Panc1 (cell line): ENCODE measurements at regions not wholly inside any gene's neighbourhood (a gene's known extent, or its start where the extent isn't known, plus 50 kb on each side); places are given as distances from the start of the nearest gene placed in this dataset.
"Not testable (repeated sequence)": the region's sequence is repeated elsewhere in the genome, so short reads cannot be mapped to it uniquely, and the experiment has no call there.

Experiments used
- ATAC-seq: fragments of 200-7000 bp; cut with Tn5 transposase; 2 replicates; pipeline ENCODE4 v1.9.1; 2020; ENCODE audit warnings: mild to moderate bottlenecking, moderate library complexity
- BruUV-seq: library from RNA; stranded (reverse); fragments of 400-500 nt; replicated peaks from 2 replicates; lab custom pipeline; 2021; lab: Mats Ljungman, UMichigan
- CTCF ChIA-PET: fragments of 300-600 bp; sonication (Branson Sonifier 250); formaldehyde crosslinking; loops from one replicate; lab custom pipeline; 2022; ENCODE audit warnings: antibody characterized with exemption; lab: Charles Lee
- POLR2A ChIA-PET: fragments of 300-600 bp; sonication (Branson Sonifier 250); formaldehyde crosslinking; loops from one replicate; lab custom pipeline; 2022; ENCODE audit warnings: antibody characterized with exemption; lab: Charles Lee
- DNase-seq: peaks from one replicate; pipeline ENCODE4 v3.0.0-alpha.2; 2010; ENCODE audit warnings: low read depth, low spot score
- H3K27ac ChIP-seq: 2 replicates; pipeline ENCODE4 v1.5.1; 2011; ENCODE audit warnings: mild to moderate bottlenecking, low read length, inconsistent platforms
- H3K27me3 ChIP-seq: fragments of 200-500 bp; sonication (Bioruptor generic); 2 replicates; pipeline ENCODE4 v1.6.0; 2014; ENCODE audit warnings: low read length, inconsistent platforms; ENCODE audit not compliant: control insufficient read depth, insufficient read depth
- H3K36me3 ChIP-seq: fragments of 200-500 bp; sonication (Bioruptor generic); 2 replicates; pipeline ENCODE4 v1.5.1; 2014; ENCODE audit warnings: inconsistent platforms, mild to moderate bottlenecking, low read length, moderate library complexity; ENCODE audit not compliant: control insufficient read depth, insufficient read depth
- H3K4me1 ChIP-seq: 2 replicates; pipeline ENCODE4 v1.5.1; 2011; ENCODE audit warnings: inconsistent platforms, mild to moderate bottlenecking, low read length, moderate library complexity; ENCODE audit not compliant: control insufficient read depth, insufficient read depth
- H3K4me3 ChIP-seq, 2 experiments: 2 replicates each; pipeline ENCODE4 v1.5.1; 2011 to 2012; ENCODE audit warnings: low read depth in 2 of 2, low read length in 2 of 2, mild to moderate bottlenecking in 2 of 2, inconsistent platforms in 1 of 2, moderate library complexity in 1 of 2
- H3K9me3 ChIP-seq: fragments of 200-500 bp; sonication (Bioruptor generic); 2 replicates; pipeline ENCODE4 v1.5.1; 2014; ENCODE audit warnings: low read depth, mild to moderate bottlenecking, inconsistent platforms, low read length, moderate library complexity; ENCODE audit not compliant: control insufficient read depth, insufficient read depth
- POLR2AphosphoS5 ChIP-seq: IDR thresholded peaks from 2 replicates; pipeline ENCODE4 v1.6.1; 2012; ENCODE audit warnings: mild to moderate bottlenecking, low read depth, low read length, moderate library complexity
- SIN3A ChIP-seq: IDR thresholded peaks from 2 replicates; pipeline ENCODE4 v1.6.1; 2012; ENCODE audit warnings: low read depth, mild to moderate bottlenecking, low read length, moderate library complexity, borderline replicate concordance; ENCODE audit not compliant: insufficient read depth
- TCF7L2 ChIP-seq: IDR thresholded peaks from 2 replicates; pipeline ENCODE4 v1.6.1; 2011; ENCODE audit warnings: mild to moderate bottlenecking, low read depth, low read length, inconsistent platforms
- in situ Hi-C: cut with HindIII; loops from 2 replicates; pipeline ENCODE4 v1.10.0; 2016; ENCODE audit warnings: low sequenced_read_pairs, low pct_unique_long_range_greater_than_20kb
- intact Hi-C: fragments of 100-400 bp; cut with micrococcal nuclease; formaldehyde crosslinking; loops from one replicate; pipeline ENCODE4 v1.10.0; 2022; ENCODE audit not compliant: unreplicated experiment
- TF ChIP-seq, protein P1 (sequence below), 2 experiments: IDR thresholded peaks; 2 replicates each; pipeline ENCODE4 v1.6.1; 2011 to 2012; ENCODE audit warnings: low read depth in 2 of 2, control low read depth in 1 of 2, low read length in 1 of 2, mild to moderate bottlenecking in 1 of 2, moderate library complexity in 1 of 2; ENCODE audit not compliant: insufficient read depth in 1 of 2
- TF ChIP-seq, protein P2 (sequence below): fragments of 450-650 bp; IDR thresholded peaks from 2 replicates; pipeline ENCODE4 v1.5.1; 2017; ENCODE audit warnings: mild to moderate bottlenecking

DNA sequence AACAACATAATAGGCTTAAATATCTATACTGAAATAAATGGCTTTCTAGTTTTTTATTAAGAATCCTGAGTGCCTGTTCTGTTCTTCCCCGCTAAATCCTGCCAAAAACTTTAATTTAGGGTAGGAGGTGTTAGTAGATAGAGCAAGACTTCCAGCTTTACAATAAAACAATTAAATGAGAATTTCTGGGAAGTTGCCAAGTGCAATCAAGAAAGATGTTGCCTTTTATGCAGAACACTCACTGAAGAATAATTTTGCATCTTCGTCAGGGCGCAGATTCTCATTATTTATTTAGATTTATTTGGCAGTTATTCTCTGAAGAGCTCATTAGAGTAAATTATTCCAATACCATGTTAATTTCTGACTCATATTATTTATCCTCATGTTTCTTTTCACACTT lies 103.2 kb upstream of the GPR141 start:
- BruUV-seq, result no TSS peak
- ATAC-seq (no peak), DNase-seq (no peak)
- intact Hi-C loops, result no loop called here
- POLR2A ChIA-PET, result no interaction called here
- CTCF ChIA-PET, result no interaction called here
- no peaks in the 10 kb centered on the region for H3K9me3 ChIP-seq
- H3K27me3 ChIP-seq, result no peaks in the 10 kb centered on the region
- TF ChIP-seq SIN3A (no peak), POLR2AphosphoS5 (no peak), TCF7L2 (no peak)
- TF ChIP-seq, protein P1, sequence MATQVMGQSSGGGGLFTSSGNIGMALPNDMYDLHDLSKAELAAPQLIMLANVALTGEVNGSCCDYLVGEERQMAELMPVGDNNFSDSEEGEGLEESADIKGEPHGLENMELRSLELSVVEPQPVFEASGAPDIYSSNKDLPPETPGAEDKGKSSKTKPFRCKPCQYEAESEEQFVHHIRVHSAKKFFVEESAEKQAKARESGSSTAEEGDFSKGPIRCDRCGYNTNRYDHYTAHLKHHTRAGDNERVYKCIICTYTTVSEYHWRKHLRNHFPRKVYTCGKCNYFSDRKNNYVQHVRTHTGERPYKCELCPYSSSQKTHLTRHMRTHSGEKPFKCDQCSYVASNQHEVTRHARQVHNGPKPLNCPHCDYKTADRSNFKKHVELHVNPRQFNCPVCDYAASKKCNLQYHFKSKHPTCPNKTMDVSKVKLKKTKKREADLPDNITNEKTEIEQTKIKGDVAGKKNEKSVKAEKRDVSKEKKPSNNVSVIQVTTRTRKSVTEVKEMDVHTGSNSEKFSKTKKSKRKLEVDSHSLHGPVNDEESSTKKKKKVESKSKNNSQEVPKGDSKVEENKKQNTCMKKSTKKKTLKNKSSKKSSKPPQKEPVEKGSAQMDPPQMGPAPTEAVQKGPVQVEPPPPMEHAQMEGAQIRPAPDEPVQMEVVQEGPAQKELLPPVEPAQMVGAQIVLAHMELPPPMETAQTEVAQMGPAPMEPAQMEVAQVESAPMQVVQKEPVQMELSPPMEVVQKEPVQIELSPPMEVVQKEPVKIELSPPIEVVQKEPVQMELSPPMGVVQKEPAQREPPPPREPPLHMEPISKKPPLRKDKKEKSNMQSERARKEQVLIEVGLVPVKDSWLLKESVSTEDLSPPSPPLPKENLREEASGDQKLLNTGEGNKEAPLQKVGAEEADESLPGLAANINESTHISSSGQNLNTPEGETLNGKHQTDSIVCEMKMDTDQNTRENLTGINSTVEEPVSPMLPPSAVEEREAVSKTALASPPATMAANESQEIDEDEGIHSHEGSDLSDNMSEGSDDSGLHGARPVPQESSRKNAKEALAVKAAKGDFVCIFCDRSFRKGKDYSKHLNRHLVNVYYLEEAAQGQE (IDR thresholded peaks at IDR 0.05; ENCODE audit: insufficient read depth in 1 of 2, low read depth in 2 of 2, low read length in 1 of 2), result no peak
- TF ChIP-seq, protein P2, sequence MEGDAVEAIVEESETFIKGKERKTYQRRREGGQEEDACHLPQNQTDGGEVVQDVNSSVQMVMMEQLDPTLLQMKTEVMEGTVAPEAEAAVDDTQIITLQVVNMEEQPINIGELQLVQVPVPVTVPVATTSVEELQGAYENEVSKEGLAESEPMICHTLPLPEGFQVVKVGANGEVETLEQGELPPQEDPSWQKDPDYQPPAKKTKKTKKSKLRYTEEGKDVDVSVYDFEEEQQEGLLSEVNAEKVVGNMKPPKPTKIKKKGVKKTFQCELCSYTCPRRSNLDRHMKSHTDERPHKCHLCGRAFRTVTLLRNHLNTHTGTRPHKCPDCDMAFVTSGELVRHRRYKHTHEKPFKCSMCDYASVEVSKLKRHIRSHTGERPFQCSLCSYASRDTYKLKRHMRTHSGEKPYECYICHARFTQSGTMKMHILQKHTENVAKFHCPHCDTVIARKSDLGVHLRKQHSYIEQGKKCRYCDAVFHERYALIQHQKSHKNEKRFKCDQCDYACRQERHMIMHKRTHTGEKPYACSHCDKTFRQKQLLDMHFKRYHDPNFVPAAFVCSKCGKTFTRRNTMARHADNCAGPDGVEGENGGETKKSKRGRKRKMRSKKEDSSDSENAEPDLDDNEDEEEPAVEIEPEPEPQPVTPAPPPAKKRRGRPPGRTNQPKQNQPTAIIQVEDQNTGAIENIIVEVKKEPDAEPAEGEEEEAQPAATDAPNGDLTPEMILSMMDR, result no peak
- in situ Hi-C loops, result no loop called here
- no peak overlapping the region for H3K27ac ChIP-seq
- H3K36me3 ChIP-seq, result no peaks in the 10 kb centered on the region
- no peak overlapping the region for H3K4me3 ChIP-seq
- H3K4me1 ChIP-seq, result no peaks in the 10 kb centered on the region

DNA sequence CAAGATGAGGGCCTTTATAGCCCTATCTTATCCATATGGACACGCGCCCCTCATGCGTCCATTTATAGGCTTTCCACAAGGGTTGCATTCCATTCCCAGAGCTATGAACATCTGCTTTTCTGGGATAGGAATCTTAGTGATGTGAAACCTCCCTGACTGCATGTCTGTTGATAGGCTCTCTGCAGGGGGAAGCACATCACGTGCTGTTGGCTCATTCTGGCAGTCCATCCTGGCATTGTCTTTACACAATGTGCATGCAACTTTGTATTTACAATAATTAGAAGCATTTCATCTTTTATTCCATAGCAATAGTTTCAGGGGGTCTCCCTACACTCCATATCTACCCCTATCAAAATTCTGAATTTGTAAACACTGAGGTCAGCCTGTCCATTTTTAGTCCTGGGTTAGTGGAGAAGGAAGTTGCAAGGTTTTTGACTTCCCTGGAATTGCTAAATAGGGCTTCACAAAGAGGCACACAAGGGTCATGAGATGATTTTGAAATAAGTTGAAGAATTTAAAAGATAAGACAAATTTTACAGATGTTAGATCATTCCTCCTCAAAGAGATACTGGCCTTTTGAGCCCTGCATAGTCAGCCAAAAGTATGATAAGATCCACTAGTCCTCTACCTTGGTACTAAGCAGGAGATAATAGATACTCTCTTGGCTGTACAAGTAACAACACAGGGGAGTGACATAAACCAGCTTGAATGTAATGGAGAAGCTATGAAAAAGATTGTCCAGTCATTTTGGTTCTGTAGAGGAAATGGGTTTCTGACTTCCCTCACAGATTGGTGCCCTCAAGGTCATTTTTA lies 98.7 kb upstream of the GPR141 start:
- intact Hi-C loops, in situ Hi-C loops: not testable (repeated sequence)

DNA sequence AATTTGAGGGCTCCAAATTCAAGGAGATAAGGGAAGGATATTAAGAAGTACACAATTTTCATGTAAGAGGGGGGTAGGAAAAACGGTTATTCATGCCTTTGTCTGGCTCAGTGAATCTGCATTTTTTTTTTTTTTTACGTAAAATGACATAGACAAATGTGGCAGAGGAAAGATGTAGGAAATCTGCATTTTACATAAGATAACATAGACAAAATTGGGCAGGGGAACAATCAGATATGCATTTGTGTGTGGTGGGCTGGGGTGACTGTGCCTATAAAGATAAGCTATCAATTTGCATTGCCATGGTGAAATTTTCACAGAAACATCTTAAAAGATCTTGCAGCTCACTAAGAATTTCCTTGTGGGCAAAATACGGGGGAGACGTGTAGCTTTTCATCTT lies 92.7 kb upstream of the GPR141 start:
- intact Hi-C loops (no loop called here), in situ Hi-C loops (no loop called here)
- no peak overlapping the region for H3K27ac ChIP-seq
- CTCF ChIA-PET, result interaction anchor here (0.7 kb wide), 1 partner anchor 320 kb away, joined by 3 read pairs; no protein-coding TSS in a partner anchor
- BruUV-seq, result no TSS peak
- H3K36me3 ChIP-seq, result no peaks in the 10 kb centered on the region
- POLR2A ChIA-PET, result no interaction called here
- TF ChIP-seq SIN3A (no peak), POLR2AphosphoS5 (no peak)
- TF ChIP-seq, protein P2, result no peak
- DNase-seq (no peak), ATAC-seq (no peak)
- H3K4me3 ChIP-seq, result no peak overlapping the region
- no peaks in the 10 kb centered on the region for H3K4me1 ChIP-seq
- no peaks in the 10 kb centered on the region for H3K9me3 ChIP-seq
- no peaks in the 10 kb centered on the region for H3K27me3 ChIP-seq

More for the DNA sequence above, 98.7 kb upstream of the GPR141 start:
- CTCF ChIA-PET, H3K27ac ChIP-seq, H3K4me1 ChIP-seq, H3K4me3 ChIP-seq, H3K36me3 ChIP-seq, DNase-seq, H3K27me3 ChIP-seq, POLR2A ChIA-PET, H3K9me3 ChIP-seq, BruUV-seq, ATAC-seq: not testable (repeated sequence)
